ENCODE measurements at regions not wholly inside any gene's neighbourhood (a gene's known extent, or its start where the extent isn't known, plus 50 kb on each side); places are given as distances from the start of the nearest gene placed in this dataset.

- no peak for DNase-seq (ENCODE audit: low read depth)
Measured at GRCh38 chr3:10763817-10764258, 52.2 kb upstream of the SLC6A11 start.

GRCh38 chr3:10764259-10765051 is 51.6 kb upstream of the SLC6A11 start:
- no peak for DNase-seq (ENCODE audit: low read depth)

GRCh38 chr3:10766049-10766705 is 49.9 kb upstream of the SLC6A11 start:
- no peak for DNase-seq (ENCODE audit: low read depth)
